ENCODE measurements at regions not wholly inside any gene's neighbourhood (a gene's known extent, or its start where the extent isn't known, plus 50 kb on each side); places are given as distances from the start of the nearest gene placed in this dataset.
"Not testable (repeated sequence)": the region's sequence is repeated elsewhere in the genome, so short reads cannot be mapped to it uniquely, and the experiment has no call there.

- no peak overlapping the region for H3K4me3 ChIP-seq (ENCODE audit: low read depth, low read length)
- peak; percentile 12 for DNase-seq (ENCODE audit: low read depth)
- peak; percentile 76 for TF ChIP-seq CTCF (IDR thresholded peaks at IDR 0.05; ENCODE audit: low read depth, low read length, missing control alignments)
These were observed 112.4 kb upstream of the ZNF236 start for GRCh38 chr18:76709659-76710645.

- no peak overlapping the region for H3K4me3 ChIP-seq (ENCODE audit: low read depth, low read length)
- no peak for TF ChIP-seq CTCF (IDR thresholded peaks at IDR 0.05; ENCODE audit: low read depth, low read length, missing control alignments)
- DNase-seq (ENCODE audit: low read depth): no peak
These were observed 113.5 kb upstream of the ZNF236 start for GRCh38 chr18:76708722-76709353.

DNA sequence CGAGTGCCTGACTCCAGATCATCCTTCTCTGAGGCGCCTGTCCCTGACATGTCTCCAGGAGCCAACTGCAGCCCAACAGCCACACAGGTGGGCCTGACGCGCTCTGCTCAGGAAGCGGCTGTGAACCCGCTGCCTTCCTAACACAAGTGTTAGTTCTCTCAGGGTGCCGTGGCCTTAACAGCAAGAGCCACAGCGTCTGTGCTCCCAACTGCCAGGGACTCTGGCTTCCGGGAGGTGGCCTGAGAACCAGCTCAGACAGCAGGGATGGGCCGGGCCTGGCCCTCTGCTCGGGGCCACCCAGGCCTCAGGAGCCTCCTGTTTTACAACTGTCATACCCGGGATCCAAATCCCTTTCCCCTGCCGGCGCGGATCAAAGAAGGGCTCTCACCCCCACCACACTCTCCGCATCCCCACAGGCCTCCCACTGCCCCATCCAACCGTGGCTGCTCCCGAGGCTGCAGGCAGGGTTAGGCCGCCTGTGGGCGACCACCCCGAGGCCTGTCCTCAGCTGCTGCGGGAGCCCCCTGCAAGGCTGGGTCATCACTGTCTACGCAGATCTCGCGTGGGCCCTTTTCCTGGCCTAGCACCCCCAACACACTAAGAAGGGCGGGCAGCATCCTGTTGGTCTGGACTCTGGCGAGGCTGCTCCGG is 114.2 kb upstream of the ZNF236 start:
- DNase-seq (ENCODE audit: low read depth): no peak
- TF ChIP-seq CTCF (IDR thresholded peaks at IDR 0.05; ENCODE audit: low read depth, low read length, missing control alignments): no peak
- no peak overlapping the region for H3K4me3 ChIP-seq (ENCODE audit: low read depth, low read length)

GRCh38 chr18:76707534-76707933 is 114.8 kb upstream of the ZNF236 start:
- TF ChIP-seq CTCF (IDR thresholded peaks at IDR 0.05; ENCODE audit: low read depth, low read length, missing control alignments): no peak
- H3K4me3 ChIP-seq (ENCODE audit: low read depth, low read length): no peak overlapping the region
- DNase-seq (ENCODE audit: low read depth): no peak

DNA sequence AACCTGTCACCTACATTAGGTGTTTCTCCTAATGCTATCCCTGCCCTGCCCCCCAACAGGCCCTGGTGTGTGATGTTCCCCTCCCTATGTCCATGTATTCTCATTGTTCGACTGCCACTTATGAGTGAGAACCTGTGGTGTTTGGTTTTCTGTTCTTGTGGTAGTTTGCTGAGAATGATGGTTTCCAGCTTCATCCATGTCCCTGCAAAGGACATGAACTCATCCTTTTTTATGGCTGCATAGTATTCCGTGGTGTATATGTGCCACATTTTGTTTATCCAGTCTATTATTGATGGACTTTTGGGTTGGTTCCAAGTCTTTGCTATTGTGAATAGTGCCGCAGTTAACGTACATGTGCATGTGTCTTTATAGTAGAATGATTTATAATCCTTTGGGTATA is 117.8 kb upstream of the ZNF236 start:
- DNase-seq (ENCODE audit: low read depth); H3K4me3 ChIP-seq (ENCODE audit: low read depth, low read length): not testable (repeated sequence)

DNA sequence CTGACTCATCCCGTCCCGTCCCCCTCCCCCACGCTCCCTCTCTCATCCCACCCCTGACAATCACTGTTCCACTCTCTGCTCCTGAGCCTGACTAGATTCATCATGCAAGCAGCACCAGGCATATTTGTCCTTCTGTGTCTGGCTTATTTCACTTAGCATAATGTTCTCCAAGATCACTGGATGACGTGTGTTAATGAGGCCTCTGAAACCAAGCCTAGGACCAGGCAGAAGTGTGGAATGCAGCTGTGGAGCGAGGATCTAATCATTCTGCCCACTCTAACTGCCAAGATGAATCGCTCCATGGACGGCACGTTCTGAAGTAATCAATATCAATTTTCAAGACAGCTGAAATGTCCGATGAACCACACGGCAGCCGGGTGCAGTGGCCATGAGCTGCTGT is 122.4 kb upstream of the ZNF236 start:
- DNase-seq (ENCODE audit: low read depth): no peak
- no peak for TF ChIP-seq CTCF (IDR thresholded peaks at IDR 0.05; ENCODE audit: low read depth, low read length, missing control alignments)
- no peak overlapping the region for H3K4me3 ChIP-seq (ENCODE audit: low read depth, low read length)

DNA sequence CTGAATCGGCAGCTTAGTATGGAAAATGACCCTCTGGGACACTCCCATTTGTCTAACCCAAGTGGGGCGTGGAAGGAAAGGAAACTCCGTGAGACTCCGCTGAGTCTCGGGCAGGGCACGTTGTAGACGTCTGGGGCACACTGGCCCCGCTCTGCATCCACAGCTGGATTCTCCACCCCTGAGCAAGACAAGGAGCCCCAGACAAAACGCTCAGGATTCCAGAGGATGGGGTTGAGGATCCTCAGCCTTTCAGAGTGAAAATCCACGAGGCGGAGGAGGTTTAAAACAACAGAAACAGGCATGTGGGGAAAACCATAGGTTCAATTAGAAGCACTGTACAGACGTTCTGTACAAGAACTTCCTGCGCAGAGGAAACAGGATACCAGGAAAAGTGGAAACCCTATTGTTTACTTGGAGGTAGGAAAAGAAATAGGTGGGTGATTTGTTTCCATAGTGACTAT is 124.9 kb upstream of the ZNF236 start:
- H3K4me3 ChIP-seq (ENCODE audit: low read depth, low read length): no peak overlapping the region
- no peak for TF ChIP-seq CTCF (IDR thresholded peaks at IDR 0.05; ENCODE audit: low read depth, low read length, missing control alignments)
- no peak for DNase-seq (ENCODE audit: low read depth)
